ENCODE measurements at regions not wholly inside any gene's neighbourhood (a gene's known extent, or its start where the extent isn't known, plus 50 kb on each side); places are given as distances from the start of the nearest gene placed in this dataset.

- dilution Hi-C loops (cut with MboI; ENCODE audit: extremely low pct_ligation_motif_present, low sequenced_read_pairs): no loop called here
- H3K27ac ChIP-seq (ENCODE audit: insufficient read depth, low read depth, low read length): no peak overlapping the region
- no peaks in the 10 kb centered on the region for H4K20me1 ChIP-seq (replicated peaks; ENCODE audit: control insufficient read depth, extremely low read depth, insufficient read depth, low read length)
- no peak overlapping the region for H2AFZ ChIP-seq (ENCODE audit: low read depth, low read length)
- no TSS peak for BruUV-seq (replicated peaks)
- H3K4me3 ChIP-seq (replicated peaks in 1 of 3; ENCODE audit: insufficient read depth in 1 of 3, low read depth in 1 of 3, low read length in 3 of 3): no peak overlapping the region
- no peaks in the 10 kb centered on the region for H3K36me3 ChIP-seq (ENCODE audit: control insufficient read depth in 2 of 2, extremely low read depth in 1 of 2, insufficient read depth in 2 of 2, low read length in 2 of 2)
- no peaks in the 10 kb centered on the region for H3K4me1 ChIP-seq (ENCODE audit: control insufficient read depth, extremely low read depth, insufficient read depth, low read length)
- CTCF ChIA-PET: no interaction called here
- no peak for DNase-seq (ENCODE audit: low read depth, low spot score)
- no peaks in the 10 kb centered on the region for H3K79me2 ChIP-seq (ENCODE audit: control insufficient read depth, insufficient read depth, low read length)
- H3K9me3 ChIP-seq (replicated peaks; ENCODE audit: control insufficient read depth, insufficient read depth, low read length): peaks cover 7% of the 10 kb centered on the region
- intact Hi-C loops (cut with micrococcal nuclease): no loop called here
- no peak overlapping the region for H3K4me2 ChIP-seq (ENCODE audit: insufficient read depth, low read length)
- TF ChIP-seq POLR2A (IDR thresholded peaks at IDR 0.05; ENCODE audit: low read depth, low read length): no peak
- TF ChIP-seq, protein P1, sequence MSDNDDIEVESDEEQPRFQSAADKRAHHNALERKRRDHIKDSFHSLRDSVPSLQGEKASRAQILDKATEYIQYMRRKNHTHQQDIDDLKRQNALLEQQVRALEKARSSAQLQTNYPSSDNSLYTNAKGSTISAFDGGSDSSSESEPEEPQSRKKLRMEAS (IDR thresholded peaks at IDR 0.05; ENCODE audit: insufficient read depth, insufficient read length): no peak
- TF ChIP-seq, protein P2, sequence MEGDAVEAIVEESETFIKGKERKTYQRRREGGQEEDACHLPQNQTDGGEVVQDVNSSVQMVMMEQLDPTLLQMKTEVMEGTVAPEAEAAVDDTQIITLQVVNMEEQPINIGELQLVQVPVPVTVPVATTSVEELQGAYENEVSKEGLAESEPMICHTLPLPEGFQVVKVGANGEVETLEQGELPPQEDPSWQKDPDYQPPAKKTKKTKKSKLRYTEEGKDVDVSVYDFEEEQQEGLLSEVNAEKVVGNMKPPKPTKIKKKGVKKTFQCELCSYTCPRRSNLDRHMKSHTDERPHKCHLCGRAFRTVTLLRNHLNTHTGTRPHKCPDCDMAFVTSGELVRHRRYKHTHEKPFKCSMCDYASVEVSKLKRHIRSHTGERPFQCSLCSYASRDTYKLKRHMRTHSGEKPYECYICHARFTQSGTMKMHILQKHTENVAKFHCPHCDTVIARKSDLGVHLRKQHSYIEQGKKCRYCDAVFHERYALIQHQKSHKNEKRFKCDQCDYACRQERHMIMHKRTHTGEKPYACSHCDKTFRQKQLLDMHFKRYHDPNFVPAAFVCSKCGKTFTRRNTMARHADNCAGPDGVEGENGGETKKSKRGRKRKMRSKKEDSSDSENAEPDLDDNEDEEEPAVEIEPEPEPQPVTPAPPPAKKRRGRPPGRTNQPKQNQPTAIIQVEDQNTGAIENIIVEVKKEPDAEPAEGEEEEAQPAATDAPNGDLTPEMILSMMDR (IDR thresholded peaks at IDR 0.05; ENCODE audit: extremely low read depth in 1 of 2, insufficient read depth in 1 of 2, low read depth in 1 of 2, low read length in 2 of 2): no peak
- no peak for TF ChIP-seq EZH2 (IDR thresholded peaks at IDR 0.05; ENCODE audit: borderline replicate concordance, low read depth, low read length, severe bottlenecking)
- no peak for TF ChIP-seq JUN (IDR thresholded peaks at IDR 0.05; ENCODE audit: borderline replicate concordance, insufficient read depth, insufficient read length, low read depth)
- TF ChIP-seq MYC (IDR thresholded peaks at IDR 0.05; ENCODE audit: low read depth, low read length): no peak
- TF ChIP-seq GATA2 (IDR thresholded peaks at IDR 0.05; ENCODE audit: insufficient read depth, insufficient read length, low read depth, low read length): no peak
- no peak for TF ChIP-seq POLR2AphosphoS5 (IDR thresholded peaks at IDR 0.05; ENCODE audit: insufficient read depth, low read depth, low read length)
- POLR2A ChIA-PET: no interaction called here
- no peak for FAIRE-seq
- H3K9ac ChIP-seq (replicated peaks; ENCODE audit: extremely low read depth, insufficient read depth, low read length): no peak overlapping the region
- H3K27me3 ChIP-seq (ENCODE audit: control insufficient read depth in 2 of 2, insufficient read depth in 2 of 2, low read length in 2 of 2): no peaks in the 10 kb centered on the region
- no peaks in the 10 kb centered on the region for H3K9me1 ChIP-seq (replicated peaks; ENCODE audit: control insufficient read depth, extremely low read depth, insufficient read depth, low read length)
Measured at GRCh38 chr5:2223303-2223702, 340.6 kb upstream of the IRX4 start.

Data from endothelial cell of umbilical vein (primary cell).